ENCODE measurements at regions not wholly inside any gene's neighbourhood (a gene's known extent, or its start where the extent isn't known, plus 50 kb on each side); places are given as distances from the start of the nearest gene placed in this dataset.

DNA sequence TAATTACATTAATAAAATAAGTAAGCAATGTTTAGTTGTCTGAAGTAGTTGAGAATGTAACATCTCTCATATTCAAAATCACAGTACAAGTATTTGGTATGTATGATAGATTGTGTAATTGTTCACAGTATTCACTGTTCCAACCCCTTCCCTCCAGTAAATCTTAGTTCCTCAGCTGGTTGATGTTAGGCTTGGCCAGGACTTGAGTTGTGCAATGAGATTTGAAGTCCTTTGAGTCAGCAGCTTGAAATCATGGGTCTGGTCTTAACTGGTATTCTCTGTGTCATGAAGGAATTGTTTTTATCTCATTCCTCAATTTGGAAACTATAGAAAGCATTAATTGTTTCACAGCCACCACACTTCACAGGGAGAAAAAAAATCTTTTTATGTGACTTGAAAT lies 477.1 kb downstream of the FSCB start:
- DNase-seq (ENCODE audit: low read depth in 4 of 4, low spot score in 1 of 4), result no peak

DNA sequence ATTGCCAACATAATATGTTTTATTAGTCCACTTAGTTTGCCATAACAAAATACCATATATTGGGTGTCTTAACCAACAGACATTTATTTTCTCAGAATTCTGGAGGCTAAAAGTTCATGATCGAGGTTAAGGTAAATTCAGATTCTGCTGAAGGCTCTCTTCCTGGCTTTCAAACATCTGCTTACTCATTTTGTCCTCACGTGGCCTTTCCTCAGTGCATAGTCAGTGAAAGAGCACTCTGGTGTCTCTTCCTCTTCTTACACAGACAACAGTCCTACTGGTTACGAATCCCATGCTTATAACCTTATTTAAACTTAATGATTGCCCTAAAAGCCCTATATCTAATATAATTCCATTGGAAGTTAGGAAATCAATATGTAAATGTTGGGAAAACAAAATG lies 479.7 kb downstream of the FSCB start:
- DNase-seq (ENCODE audit: low read depth in 4 of 4, low spot score in 1 of 4), result no peak

DNA sequence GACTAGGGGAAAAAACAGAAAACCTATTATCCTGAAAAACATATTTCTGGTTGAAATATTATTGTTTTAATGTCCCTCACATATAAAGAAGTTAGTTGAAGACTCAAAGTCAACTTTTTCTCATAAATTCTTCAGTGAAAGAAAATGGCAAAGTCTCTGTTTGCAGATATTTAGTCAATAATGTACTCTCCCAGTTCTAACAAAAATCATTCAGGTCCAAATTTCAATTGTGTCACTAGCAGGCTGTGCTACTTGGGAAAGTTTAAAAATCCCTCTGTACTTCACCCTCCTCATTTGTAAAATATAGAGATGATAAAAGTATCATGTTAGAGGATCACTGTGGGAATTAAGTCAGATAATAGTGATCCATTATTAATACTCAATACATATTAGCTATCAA lies 496.5 kb downstream of the FSCB start:
- no peak for DNase-seq (ENCODE audit: low read depth in 4 of 4, low spot score in 1 of 4)

DNA sequence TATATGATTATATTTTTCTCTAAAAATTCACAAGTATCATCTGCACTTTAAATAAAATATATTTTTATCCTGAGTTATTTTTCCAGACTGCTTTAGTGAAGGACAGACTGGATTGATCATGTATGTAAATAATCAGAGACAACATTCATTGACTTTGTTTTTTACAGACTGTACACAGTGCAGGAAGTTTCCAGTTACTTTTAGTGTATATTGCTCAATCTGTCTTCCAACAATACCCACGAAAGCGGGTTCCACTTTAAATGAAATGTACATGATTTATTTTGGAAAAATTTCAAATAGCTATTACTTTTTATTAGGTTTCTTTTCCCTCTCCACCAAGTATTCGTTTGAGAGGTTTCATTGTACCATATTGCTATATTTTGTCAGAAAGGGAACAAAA lies 497.0 kb downstream of the FSCB start:
- DNase-seq (ENCODE audit: low read depth in 4 of 4, low spot score in 1 of 4), result no peak

DNA sequence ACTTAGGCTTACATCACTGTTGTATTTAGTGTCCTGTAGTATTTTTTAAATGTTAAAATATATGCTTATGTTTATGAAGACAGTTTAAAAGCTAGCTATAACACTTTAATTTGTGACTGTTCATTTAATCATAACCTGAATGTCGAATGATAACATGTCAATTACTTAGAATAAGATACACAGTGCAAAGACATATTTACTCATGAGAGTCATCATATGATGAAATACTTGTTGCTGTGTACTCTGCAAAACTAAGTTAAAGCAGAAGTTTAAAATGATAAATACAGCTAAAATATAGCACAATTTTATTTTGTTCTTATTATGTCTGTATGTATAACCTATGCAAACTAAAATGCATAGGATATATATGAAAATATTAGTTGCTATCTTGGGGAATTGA lies 497.4 kb downstream of the FSCB start:
- no peak for DNase-seq (ENCODE audit: low read depth in 4 of 4, low spot score in 1 of 4)

DNA sequence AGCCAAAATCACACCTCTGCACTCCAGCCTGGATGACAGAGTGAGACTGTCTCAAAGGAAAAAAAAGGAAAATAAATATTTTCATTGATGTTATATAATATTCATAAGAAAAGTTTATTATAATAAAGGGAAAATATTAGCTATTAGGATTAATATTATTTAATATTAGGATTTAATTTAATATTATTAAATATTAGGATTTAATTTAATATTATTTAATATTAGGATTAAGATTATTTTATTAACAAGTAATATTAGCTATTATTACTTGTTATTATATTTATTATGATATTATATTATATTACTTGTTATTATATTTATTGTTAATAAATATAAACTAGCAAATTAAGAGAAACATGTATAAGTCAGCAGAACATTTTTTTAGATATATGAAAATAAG lies 518.1 kb downstream of the FSCB start:
- no peak for DNase-seq (ENCODE audit: low read depth in 4 of 4, low spot score in 1 of 4)

DNA sequence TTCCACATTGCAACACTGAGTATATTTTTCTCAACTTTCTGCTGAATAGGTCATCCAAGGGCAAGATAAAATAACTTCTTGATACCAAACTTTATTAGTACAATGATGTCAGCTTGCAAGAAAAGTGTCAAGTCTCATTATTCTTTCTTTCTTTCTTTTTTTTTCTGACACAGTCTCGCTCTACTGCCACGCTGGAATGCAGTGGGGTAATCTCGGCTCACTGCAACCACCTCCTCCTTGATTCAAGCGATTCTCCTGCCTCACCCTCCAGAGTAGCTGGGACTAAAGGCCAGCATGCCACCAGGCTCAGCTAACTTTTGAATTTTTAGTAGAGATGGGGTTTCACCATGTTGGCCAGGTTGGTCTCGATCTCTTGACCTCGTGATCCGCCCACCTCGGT lies 523.4 kb downstream of the FSCB start:
- DNase-seq (ENCODE audit: low read depth in 4 of 4, low spot score in 1 of 4), result no peak

DNA sequence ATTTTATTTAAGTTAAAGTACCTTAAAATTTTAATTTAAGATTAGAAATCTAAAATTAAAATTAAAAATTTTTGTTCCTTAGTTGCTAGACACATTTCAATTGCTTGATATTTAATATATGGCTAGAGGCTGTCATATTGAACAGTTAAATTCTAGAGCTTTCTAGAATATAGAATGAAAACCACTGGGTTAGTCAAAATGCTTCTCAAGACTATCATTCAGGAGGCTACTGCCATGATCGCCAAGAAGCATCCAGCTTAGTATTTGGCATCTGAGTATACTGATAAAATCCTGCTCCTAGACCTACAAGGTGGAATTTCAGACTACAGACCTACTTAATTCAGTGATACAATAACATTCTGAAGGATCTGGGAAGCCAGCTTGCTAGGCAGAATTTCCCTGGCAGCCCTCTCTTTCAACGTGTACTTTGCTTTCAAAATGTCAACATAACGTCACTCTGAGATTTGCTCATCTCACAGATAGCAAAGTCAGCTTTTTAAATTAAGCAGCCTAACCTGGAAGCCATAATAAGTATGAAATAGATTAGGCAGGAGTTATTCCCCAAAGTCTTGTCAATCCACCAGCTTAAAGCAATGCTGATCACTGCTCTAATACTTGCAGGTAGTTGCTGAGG lies 525.8 kb downstream of the FSCB start:
- no peak for DNase-seq (ENCODE audit: low read depth in 4 of 4, low spot score in 1 of 4)

DNA sequence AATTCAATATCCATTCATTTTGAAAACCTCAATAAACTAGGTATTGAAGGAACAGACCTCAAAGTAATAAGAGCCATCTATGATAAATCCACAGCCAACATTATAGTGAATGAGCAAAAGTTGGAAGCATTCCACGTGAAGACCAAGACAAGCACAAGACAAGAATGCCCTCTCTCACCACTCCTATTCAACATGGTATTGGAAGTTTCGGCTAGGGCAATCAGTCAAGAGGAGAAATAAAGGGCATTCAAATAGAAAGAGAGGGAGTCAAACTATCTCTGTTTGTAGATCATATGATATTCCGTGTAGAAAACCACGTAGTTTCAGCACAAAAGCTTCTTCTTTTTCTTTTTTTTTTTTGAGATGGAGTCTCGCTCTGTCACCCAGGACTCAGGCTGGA lies 550.3 kb downstream of the FSCB start:
- no peak for DNase-seq (ENCODE audit: low read depth in 4 of 4, low spot score in 1 of 4)

DNA sequence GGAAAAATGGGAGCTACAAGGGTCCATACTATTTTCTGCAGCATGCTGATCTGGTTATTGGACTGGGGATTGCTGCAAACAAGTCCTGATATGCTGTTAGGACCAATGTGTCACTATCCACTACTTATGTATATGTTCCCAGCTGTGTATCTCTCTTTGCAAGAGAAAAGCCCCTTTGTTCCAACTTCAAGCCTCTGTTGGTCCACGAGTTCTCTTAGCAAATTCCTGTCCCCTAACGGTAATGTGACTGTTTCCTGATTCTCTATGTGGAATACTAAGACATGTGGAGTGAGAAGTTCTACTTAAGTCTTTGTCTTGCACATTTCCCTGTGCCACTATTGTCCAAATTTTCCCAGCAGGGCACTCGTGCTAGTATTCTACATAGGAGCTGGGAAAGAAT lies 557.7 kb downstream of the FSCB start:
- DNase-seq (ENCODE audit: low read depth in 4 of 4, low spot score in 1 of 4), result no peak

DNA sequence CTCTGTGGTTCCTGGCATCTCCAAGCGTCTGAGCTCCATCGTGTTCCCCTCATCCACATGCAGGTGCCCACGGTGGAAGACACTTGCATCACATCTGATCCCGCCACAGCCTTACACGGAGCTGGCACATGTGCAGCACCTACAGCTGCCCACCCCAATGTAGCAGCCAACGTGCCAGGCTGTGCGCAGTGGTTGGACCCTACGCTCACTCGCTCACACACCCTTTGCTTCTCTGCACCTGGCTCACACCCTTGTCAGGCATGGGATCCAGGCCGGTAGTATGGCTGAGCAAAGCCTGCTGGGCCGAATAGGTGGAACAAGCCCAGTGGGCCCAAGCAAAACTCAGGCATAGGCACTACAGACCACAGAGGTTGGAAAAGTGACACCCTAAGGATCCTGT lies 567.2 kb downstream of the FSCB start:
- no peak for DNase-seq (ENCODE audit: low read depth in 4 of 4, low spot score in 1 of 4)

DNA sequence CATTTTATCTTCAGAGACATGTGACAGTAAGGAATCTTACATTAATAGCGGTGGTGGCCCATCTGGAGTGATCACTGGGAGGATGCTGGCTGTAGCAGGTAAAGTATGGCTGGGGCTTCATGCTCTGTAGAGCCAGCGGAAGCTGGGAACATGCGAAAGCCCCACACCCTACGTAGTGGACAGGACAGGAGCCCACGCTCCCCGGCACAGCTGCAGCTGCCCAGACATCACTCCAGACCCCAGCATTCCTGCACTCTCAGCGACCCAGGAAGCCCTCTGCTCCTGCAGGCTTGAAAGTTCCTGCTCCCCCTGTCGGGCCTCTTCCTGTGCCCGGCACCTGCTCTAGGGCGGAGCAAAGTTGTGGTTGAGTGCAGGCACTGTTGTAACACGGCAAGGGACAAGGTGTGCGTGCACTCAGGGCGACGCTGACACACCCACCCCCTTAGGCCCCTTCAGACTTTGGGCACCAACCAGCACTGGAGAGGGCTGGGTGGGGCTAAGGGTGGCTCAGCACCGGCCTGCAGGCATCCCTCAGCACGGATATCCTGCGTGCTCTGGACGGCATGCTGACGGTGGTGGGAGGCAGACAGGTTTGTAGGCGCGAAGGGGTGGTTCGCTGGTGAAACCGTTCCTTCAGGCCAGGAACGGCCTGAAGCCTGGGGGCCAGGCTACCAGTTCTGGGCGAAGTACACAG lies 568.3 kb downstream of the FSCB start:
- no peak for DNase-seq (ENCODE audit: low read depth in 4 of 4, low spot score in 1 of 4)

DNA sequence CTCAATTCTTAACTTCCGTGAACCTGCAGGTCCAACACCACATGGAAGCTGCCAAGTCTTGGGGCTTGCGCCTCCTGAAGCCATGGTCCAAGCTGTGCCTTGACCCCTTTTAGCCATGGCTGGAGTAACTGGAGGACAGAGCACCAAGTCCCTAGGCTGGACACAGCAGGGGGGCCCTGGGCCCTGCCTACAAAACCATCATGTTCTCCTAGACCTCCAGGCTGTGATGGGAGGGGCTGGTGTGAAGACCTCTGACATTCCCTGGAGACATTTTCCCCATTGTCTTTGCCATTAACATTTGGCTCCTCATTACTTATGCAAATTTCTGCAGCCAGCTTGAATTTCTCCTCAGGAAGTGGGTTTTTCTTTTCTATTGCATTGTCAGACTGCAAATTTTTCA lies 570.1 kb downstream of the FSCB start:
- no peak for DNase-seq (ENCODE audit: low read depth in 4 of 4, low spot score in 1 of 4)

DNA sequence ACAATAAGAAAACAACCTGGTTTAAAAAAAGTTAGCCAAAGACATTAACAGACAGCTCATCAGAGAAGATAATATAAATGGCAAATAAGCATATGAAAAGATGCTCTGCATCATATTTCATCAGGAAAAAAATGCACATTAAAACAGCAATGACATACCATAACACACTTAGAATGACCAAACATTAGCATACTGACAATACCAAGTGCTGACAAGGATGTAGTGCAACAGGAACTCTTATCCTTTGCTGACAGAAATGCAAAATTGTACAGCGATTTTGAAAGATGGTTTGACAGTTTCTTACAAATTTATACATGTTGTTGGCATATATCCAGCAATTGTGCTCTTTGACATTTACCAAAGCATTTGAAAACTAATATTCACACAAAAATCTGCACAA lies 573.0 kb downstream of the FSCB start:
- DNase-seq (ENCODE audit: low read depth in 4 of 4, low spot score in 1 of 4), result no peak

DNA sequence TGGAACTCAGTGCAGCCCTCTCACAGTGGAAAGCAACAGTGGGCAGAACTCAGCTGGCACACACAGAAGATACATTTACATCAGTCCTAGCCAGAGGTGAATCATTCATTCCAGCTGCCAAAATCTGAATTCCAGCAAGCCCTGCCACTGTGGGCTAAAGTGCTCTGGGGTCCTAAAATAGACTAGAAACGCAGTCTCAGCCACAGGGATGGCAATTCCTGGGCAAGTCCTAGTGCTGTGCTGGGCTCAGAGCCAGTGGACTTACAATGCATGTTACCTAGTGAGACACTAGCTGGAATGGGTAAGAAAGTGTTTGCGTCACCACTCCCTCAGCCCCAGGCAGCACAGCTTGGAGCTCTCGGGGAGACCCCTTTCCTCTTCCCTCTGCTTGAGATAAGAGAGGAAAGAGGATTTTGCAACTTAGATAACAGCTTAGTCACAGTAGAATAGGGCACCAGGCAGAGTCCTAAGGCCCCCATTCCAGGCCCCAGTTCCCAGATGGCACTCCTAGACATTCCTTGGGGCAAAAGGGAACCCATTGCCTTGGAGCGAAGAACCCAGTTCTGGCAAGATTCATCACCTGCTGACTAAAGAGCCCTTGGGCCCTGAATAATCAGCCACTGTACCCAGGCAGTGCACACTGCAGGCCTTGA lies 592.9 kb downstream of the FSCB start:
- no peak for DNase-seq (ENCODE audit: low read depth in 4 of 4, low spot score in 1 of 4)

DNA sequence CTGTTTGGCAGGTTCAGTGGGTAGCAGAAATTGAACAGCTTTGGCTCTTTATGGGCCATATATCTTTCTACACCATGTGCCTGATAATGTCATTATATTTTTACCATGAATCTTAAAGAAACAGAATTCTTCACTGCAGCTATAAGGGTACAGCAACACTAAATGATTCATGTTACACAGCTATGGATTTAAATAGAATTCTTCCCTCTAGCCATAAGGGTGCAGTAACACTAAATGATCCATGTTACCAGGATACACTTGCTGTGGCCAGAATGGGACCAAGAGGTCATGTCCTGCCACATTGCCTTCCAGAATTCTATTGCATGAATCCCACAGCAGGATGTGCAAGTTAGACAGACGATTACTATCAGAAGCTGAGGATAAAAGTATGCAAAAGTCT lies 603.9 kb downstream of the FSCB start:
- DNase-seq (ENCODE audit: low read depth in 4 of 4, low spot score in 1 of 4), result no peak

DNA sequence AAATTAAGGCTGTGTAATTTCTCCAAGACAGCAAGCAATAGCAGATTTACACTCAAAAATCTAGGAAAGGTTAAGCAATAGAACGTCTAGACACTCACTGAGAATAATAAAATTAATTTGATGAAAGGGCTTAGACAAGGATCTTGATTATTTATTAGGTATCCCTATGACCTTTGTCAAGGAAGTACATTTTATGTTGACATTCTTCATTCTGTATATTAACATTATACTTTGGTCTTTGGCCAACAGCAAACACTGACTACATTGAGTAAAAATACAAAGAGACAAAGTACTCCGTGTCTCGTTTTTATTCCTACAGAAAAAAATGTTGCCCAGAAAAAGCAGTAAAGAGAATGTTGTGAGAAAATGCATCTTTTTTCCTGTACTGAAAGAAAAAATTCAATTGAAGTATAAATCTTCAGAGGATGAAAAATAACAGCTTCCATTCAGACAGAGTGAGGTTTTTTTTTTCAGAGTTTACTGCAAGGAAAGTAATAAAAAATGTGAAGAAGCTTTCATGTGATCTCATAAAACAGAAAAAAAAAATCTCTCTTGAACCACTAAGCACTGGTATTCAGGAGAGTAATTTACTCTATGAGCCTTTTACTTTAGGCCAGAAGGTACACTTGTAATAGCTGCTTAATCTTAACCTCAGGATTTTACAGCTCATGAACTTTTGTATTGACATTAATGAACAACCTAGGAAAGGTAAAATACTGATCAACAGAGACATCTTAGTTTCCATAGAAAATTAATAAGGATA lies 605.0 kb downstream of the FSCB start:
- DNase-seq (ENCODE audit: low read depth in 4 of 4, low spot score in 1 of 4), result no peak

DNA sequence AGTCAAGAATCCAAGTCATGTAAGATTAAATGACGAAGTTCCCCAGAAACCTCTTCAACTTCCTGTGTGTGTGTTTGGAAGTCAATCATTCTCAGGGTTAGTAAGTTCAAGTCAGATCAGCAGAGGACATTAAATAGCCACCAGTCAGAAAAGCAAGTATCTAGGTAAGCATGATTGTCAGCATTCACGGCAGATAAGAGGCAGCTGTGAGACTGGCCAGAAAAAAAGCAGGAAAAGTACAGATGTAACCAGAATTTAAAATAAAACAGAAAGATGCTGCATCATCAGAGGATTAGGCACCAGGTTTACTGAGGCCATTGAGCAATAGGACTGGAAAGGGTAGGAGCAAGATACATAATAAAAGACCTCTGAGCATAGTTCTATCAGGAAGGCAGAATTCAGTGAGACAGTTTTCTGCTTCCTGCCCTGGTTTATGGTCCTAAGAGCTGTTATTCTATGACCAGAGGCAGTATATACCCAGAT lies 606.9 kb downstream of the FSCB start:
- DNase-seq (ENCODE audit: low read depth in 4 of 4, low spot score in 1 of 4), result no peak

DNA sequence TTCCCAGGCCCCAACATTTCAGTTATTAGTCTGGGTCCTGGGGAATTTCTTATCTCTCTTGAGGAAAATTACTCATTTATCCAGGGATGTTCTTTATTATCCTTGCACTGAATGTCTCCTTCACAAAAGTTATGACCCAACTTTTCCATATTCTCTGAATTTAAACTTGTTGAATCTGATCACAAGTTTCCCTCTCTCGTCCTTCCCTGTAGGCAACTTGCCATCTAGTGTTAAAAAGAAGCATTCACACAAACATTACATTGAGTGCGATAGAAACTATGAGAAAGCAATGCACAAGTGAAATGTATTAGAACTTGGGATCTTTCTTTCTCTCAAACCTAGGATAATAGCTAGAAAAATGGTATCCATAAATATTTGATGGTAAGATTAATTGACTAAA lies 608.4 kb downstream of the FSCB start:
- no peak for DNase-seq (ENCODE audit: low read depth in 4 of 4, low spot score in 1 of 4)

DNA sequence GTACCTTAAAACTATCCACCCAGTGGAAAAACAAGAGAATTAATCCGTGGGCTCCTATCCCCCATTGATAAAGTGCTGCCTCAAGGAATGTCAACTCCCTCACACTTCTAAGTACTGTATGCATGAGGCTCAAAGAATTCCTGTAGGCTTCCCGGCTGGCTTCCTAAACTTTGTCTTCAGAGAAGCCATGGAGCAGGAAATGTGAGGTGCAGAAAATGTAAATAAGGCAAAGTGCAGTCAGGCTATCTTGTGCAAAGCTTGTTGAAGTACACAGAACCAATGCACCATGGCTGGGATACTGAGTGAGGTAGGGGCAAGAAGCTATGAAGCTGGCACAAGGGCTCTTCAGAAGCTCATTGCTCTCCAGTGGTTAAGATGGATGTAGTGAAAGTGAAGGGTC lies 611.0 kb downstream of the FSCB start:
- DNase-seq (ENCODE audit: low read depth in 4 of 4, low spot score in 1 of 4), result no peak

DNA sequence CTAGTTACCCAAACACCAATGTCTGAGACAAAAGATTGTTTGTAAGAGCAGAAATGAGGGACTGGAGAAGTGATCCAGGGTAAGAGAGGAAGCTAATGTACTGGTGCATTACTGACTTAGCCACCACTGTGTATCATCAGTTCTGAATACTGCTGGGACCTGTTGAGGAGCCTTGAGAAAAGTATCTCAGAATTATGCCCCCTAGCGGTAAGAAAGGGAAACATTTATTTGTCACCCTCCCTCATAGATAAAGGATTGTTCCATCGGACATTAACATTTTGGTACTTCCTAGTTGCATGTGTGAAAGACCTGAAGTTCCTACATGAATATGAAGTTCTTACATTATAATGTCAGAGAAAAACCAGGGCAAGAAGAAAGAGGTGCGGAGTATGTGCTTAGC lies 612.5 kb downstream of the FSCB start:
- no peak for DNase-seq (ENCODE audit: low read depth in 4 of 4, low spot score in 1 of 4)

DNA sequence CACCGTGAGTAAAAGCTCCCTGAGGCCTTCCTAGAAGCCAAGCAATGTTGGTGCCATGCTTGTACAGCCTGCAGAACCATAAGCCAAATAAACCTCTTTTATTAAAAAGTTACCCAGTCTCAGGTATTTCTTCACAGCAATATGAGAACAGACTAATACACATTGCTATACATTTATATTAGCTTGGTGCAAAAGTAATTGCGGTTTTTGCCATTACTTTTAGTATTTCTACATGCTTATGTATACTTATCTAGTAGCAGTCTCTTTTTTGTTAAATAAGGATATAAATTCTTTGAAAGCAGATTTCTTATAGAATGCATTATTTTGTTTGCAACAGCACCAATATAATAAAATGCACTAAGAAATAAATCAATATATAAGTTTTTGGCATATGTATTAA lies 619.6 kb downstream of the FSCB start:
- no peak for DNase-seq (ENCODE audit: low read depth in 4 of 4, low spot score in 1 of 4)
